Tibial artery (tissue), 4 donors: ENCODE measurements at regions not wholly inside any gene's neighbourhood (a gene's known extent, or its start where the extent isn't known, plus 50 kb on each side); places are given as distances from the start of the nearest gene placed in this dataset.

Experiments
- DNase-seq, 2 donors: peaks; one replicate each; pipeline ENCODE4 v3.0.0-alpha.2; 2019
- H3K27ac ChIP-seq, 2 donors: fragments of 200-600 bp; sonication (generic) in 1 of 2; 1 replicate in 1 of 2; 2 replicates in 1 of 2; pipeline ENCODE4 v1.5.1; 2018 to 2019; ENCODE audit warnings: mild to moderate bottlenecking in 1 of 2
- H3K27me3 ChIP-seq, 2 donors: fragments of 200-600 bp; sonication (generic) in 1 of 2; one replicate each; pipeline versions ENCODE4 v1.5.1 to v1.6.0; 2016 to 2019
- H3K36me3 ChIP-seq, 3 donors: fragments of 200-600 bp; sonication (generic) in 2 of 3; one replicate each; pipeline ENCODE4 v1.5.1; 2016 to 2019; ENCODE audit warnings: mild to moderate bottlenecking in 2 of 3
- H3K4me1 ChIP-seq, 4 donors: fragments of 200-600 bp; sonication (generic) in 2 of 4; 1 replicate in 3 of 4; 2 replicates in 1 of 4; pipeline ENCODE4 v1.5.1; 2016 to 2019
- H3K4me3 ChIP-seq, 2 donors: fragments of 200-600 bp; sonication (generic) in 1 of 2; 1 replicate in 1 of 2; 2 replicates in 1 of 2; pipeline ENCODE4 v1.5.1; 2018 to 2019; ENCODE audit warnings: mild to moderate bottlenecking in 2 of 2
- H3K9me3 ChIP-seq, 3 donors: fragments of 200-600 bp; sonication (generic) in 1 of 3; one replicate each; pipeline ENCODE4 v1.5.1; 2016 to 2019
- intact Hi-C: fragments of 100-400 bp; cut with DNase I; formaldehyde crosslinking; loops from one replicate; pipeline ENCODE4 v1.15.0; 2023; ENCODE audit warnings: low total_unique reads
- TF ChIP-seq, protein P1 (sequence below), 2 experiments: fragments of 200-600 bp in 1 of 2; fragments of 450-650 bp in 1 of 2; IDR thresholded peaks; one replicate each; pipeline ENCODE4 v1.5.1; 2017 to 2019; ENCODE audit warnings: antibody characterized with exemption in 2 of 2, mild to moderate bottlenecking in 1 of 2, moderate library complexity in 1 of 2

GRCh38 chr13:67769063-67769986 lies 539.2 kb upstream of the PCDH9 start:
- no peak overlapping the region for H3K27ac ChIP-seq
- no peaks in the 10 kb centered on the region for H3K27me3 ChIP-seq
- H3K36me3 ChIP-seq: no peaks in the 10 kb centered on the region
- no peak for DNase-seq
- H3K9me3 ChIP-seq: peaks cover 0 to 9% (median 0%) of the 10 kb centered on the region in 3 donors
- H3K4me1 ChIP-seq: no peaks in the 10 kb centered on the region
- no peak overlapping the region for H3K4me3 ChIP-seq
- TF ChIP-seq, protein P1, sequence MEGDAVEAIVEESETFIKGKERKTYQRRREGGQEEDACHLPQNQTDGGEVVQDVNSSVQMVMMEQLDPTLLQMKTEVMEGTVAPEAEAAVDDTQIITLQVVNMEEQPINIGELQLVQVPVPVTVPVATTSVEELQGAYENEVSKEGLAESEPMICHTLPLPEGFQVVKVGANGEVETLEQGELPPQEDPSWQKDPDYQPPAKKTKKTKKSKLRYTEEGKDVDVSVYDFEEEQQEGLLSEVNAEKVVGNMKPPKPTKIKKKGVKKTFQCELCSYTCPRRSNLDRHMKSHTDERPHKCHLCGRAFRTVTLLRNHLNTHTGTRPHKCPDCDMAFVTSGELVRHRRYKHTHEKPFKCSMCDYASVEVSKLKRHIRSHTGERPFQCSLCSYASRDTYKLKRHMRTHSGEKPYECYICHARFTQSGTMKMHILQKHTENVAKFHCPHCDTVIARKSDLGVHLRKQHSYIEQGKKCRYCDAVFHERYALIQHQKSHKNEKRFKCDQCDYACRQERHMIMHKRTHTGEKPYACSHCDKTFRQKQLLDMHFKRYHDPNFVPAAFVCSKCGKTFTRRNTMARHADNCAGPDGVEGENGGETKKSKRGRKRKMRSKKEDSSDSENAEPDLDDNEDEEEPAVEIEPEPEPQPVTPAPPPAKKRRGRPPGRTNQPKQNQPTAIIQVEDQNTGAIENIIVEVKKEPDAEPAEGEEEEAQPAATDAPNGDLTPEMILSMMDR (IDR thresholded peaks at IDR 0.05): no peak
- intact Hi-C loops: no loop called here

DNA sequence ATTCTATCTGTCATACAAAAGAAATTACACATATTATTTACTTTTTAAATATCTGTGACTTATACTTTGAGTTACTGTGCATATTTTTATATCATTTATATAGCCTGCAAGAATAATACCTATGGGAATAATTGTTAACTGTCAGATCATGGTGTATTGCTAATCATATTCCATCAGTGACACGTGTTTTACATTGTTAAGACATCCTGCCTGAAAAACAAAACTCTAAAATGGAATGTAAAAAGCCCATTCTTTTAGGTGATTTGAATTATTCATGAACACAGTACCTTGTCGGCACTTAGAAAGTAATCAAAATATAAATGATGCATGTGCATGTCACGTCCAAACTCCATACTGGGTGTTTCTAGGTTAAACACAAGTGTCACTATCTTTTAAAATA lies 533.8 kb upstream of the PCDH9 start:
- no peaks in the 10 kb centered on the region for H3K4me1 ChIP-seq

GRCh38 chr13:67763384-67763783 lies 533.2 kb upstream of the PCDH9 start:
- no peak for DNase-seq
- Histone ChIP-seq H3K36me3 (no peaks in the 10 kb centered on the region), H3K4me1 (no peaks in the 10 kb centered on the region), H3K4me3 (no peak overlapping the region), H3K9me3 (no peaks in the 10 kb centered on the region), H3K27ac (no peak overlapping the region), H3K27me3 (no peaks in the 10 kb centered on the region)
- TF ChIP-seq, protein P1 (IDR thresholded peaks at IDR 0.05): no peak
- intact Hi-C loops: no loop called here

More for the DNA sequence above, 533.8 kb upstream of the PCDH9 start:
- TF ChIP-seq, protein P1 (IDR thresholded peaks at IDR 0.05): no peak
- DNase-seq: no peak
- intact Hi-C loops: no loop called here
- Histone ChIP-seq H3K27me3 (no peaks in the 10 kb centered on the region), H3K27ac (no peak overlapping the region), H3K4me3 (no peak overlapping the region), H3K36me3 (no peaks in the 10 kb centered on the region), H3K9me3 (no peaks in the 10 kb centered on the region)

DNA sequence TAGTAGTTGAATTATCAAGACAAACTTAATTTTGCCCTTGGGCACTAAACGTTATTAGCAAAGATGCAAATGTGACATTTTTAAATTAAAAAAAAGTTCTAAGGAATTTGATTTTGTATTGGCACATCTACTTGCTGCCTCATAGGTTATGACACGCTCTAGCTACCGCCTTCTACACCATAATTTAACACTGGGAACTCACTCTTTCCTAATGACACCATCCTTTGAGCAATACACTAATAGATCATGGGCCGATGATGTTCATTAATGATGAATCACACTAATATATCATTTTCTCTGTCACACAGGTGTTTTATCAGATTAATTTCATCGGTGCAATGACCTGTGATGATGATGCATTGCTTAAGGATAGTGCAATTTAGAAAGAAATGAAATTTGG lies 528.8 kb upstream of the PCDH9 start:
- Histone ChIP-seq H3K36me3 (no peaks in the 10 kb centered on the region), H3K27me3 (no peaks in the 10 kb centered on the region), H3K27ac (no peak overlapping the region), H3K4me1 (no peaks in the 10 kb centered on the region), H3K4me3 (no peak overlapping the region), H3K9me3 (no peaks in the 10 kb centered on the region)
- no peak for DNase-seq
- intact Hi-C loops: no loop called here
- TF ChIP-seq, protein P1 (IDR thresholded peaks at IDR 0.05): no peak

DNA sequence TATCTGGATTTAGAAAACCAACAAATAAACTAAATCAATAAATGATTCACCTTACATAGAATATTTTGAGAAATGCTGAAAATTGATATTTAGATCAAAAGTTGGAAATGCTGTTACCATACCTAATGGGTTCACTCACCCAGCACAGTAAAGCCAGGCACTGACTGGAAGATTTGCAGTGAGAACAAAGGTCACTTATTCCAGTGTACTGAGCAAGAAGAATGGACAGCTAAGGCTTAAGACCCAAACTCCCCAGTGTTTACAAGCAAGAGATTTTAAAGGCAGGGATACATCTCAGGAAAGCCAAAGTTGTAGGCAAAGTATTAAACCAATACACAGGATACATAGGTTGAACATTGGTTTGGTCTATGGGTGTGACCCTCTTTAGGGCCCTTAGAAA lies 523.9 kb upstream of the PCDH9 start:
- H3K27ac ChIP-seq: no peak overlapping the region
- no peaks in the 10 kb centered on the region for H3K27me3 ChIP-seq
- no peak for DNase-seq
- H3K4me1 ChIP-seq: no peaks in the 10 kb centered on the region
- no peaks in the 10 kb centered on the region for H3K9me3 ChIP-seq
- intact Hi-C loops: no loop called here
- no peak overlapping the region for H3K4me3 ChIP-seq
- H3K36me3 ChIP-seq: no peaks in the 10 kb centered on the region
- TF ChIP-seq, protein P1 (IDR thresholded peaks at IDR 0.05): no peak
